Astrocyte of the spinal cord (primary cell): ENCODE measurements at regions not wholly inside any gene's neighbourhood (a gene's known extent, or its start where the extent isn't known, plus 50 kb on each side); places are given as distances from the start of the nearest gene placed in this dataset.

Experiments
- DNase-seq: peaks from one replicate; pipeline ENCODE4 v3.0.0; 2011; ENCODE audit warnings: low read depth, low spot score
- H3K4me3 ChIP-seq: 2 replicates; pipeline ENCODE4 v1.5.1; 2011; ENCODE audit warnings: low read depth, mild to moderate bottlenecking, low read length, moderate library complexity
- in situ Hi-C: cut with HindIII; loops from 2 replicates; pipeline ENCODE4 v1.10.0; 2017; ENCODE audit warnings: low sequenced_read_pairs
- TF ChIP-seq, protein P1 (sequence below): IDR thresholded peaks from 2 replicates; pipeline ENCODE4 v1.5.1; 2012; ENCODE audit warnings: low read depth, mild to moderate bottlenecking, low read length, inconsistent platforms

DNA sequence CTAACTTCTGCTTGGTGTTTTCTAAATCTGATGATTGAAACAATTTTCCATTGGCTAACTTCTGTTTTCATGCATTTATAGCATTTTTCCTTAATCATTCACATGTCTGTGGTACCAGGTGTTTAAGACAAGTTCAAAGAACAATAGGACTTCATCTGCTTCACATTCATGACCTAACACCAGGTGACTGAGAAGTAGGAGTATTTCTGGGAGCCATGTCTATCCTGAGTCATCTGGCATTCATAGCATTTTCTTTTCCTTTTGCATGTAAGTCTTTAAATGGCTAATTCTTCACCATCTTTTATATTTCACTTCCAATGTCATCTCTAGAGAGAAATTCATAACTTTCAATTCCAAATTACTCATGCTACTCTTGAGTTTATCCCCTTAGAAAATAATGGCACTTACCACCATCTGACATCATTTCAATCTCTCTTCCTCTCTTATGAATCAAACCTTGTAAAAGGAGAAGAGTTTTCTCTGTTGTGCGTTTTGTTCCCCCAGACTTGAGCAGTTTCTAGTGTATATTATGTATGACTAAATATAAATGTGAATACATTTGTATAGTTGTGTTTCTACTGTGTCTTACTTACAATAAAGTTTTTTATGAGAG is 1196.1 kb upstream of the CDH9 start:
- no peak overlapping the region for H3K4me3 ChIP-seq
- DNase-seq = no peak
- TF ChIP-seq, protein P1, sequence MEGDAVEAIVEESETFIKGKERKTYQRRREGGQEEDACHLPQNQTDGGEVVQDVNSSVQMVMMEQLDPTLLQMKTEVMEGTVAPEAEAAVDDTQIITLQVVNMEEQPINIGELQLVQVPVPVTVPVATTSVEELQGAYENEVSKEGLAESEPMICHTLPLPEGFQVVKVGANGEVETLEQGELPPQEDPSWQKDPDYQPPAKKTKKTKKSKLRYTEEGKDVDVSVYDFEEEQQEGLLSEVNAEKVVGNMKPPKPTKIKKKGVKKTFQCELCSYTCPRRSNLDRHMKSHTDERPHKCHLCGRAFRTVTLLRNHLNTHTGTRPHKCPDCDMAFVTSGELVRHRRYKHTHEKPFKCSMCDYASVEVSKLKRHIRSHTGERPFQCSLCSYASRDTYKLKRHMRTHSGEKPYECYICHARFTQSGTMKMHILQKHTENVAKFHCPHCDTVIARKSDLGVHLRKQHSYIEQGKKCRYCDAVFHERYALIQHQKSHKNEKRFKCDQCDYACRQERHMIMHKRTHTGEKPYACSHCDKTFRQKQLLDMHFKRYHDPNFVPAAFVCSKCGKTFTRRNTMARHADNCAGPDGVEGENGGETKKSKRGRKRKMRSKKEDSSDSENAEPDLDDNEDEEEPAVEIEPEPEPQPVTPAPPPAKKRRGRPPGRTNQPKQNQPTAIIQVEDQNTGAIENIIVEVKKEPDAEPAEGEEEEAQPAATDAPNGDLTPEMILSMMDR = no peak
- in situ Hi-C loops = no loop called here

DNA sequence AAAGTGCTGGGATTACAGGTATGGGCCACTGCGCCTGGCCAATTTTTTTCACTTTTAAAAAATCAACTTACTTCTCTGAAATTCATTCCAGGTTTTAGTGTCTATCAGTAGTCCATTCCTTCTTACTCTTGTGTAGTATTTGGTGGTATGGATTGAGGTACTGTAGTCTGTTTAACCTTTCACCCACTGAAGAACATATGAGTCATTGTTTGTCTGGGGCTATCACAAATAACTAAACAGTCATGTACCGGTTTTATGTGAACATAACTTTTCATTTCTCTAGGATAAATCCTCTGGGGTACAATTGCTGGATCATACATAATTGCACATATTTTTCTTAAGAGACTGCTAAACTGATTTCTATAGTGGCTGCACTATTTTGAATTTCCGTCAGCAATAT is 1188.0 kb upstream of the CDH9 start:
- H3K4me3 ChIP-seq = no peak overlapping the region
- in situ Hi-C loops = no loop called here
- no peak for DNase-seq
- TF ChIP-seq, protein P1 = no peak

DNA sequence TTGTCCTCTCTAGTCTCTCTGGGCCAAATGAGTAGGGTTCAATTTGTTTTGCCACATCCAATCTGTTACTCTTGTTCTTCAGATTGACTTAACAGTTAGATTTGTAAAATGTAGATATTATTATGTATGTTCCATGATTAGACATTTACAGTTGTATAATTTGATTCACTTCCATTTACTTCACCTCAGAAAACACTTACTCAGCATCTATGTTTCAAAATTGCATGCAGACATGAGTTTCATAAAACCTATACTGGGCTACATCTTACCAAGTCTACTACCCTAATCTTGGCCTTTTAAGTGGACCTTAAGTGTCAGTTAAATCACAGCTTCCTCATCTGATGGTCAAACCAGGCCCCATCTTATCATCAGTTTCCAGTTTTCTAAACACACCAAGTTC is 1181.2 kb upstream of the CDH9 start:
- in situ Hi-C loops = no loop called here

DNA sequence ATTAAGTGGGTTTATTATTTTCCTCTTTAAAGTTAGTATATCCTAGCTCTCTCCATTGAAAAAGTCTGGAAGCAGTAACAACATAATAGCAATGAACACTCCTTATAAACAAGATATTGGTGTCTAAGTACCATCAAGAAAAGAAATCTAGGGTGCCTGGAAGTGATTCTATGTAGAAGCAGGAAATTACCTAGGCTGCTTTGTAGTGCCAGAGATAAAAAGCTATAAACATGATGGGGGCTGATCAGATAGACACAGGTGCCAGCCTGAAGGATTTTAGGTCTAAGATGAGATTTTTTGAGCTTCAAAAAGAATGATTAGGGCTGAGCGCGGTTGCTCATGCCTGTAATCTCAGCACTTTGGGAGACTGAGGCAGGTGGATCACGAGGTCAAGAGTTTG is 1179.3 kb upstream of the CDH9 start:
- in situ Hi-C loops = no loop called here
- no peak overlapping the region for H3K4me3 ChIP-seq
- no peak for DNase-seq
- TF ChIP-seq, protein P1 = no peak

More for the DNA sequence above, 1181.2 kb upstream of the CDH9 start:
- no peak for DNase-seq
- H3K4me3 ChIP-seq = no peak overlapping the region
- TF ChIP-seq, protein P1 = no peak

DNA sequence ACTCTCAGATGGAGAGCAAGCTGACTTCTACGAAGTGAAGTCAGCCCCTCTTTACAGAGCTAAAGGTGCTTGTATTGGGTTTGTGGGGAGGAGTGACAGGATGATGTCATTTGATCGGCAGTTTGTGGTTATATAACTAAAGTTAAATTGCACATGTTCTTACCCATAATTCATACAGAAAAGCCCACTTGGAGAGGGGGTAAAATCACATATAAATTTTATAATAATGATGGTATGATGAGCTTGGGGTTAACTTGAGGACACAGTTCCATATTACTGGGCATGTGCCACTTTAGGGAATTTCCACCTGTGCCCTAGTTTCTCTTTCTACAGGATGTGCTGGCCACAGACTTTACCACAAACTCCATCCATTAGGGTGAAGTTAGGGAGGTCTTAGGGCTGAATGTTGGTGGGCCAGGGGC is 1178.6 kb upstream of the CDH9 start:
- TF ChIP-seq, protein P1 = no peak
- no peak overlapping the region for H3K4me3 ChIP-seq
- DNase-seq = no peak
- in situ Hi-C loops = no loop called here

DNA sequence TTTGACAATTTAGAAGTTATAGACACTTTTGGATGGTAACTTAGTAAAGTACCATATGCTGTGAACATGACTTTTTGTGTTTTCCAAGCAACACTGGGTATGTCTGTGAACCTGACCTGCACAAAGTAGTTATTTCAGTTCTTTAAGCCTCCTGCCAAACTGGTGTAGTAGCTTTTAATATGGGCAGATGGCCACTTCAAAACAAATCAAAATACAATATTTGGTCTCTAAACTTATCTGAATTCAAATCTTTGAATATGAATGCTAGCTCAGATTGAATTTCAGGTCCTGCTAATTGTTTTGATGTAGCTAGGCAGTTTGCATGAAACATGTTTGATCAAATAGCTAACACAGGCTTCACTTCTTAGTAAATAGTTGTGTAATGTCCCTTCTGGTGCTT is 1176.7 kb upstream of the CDH9 start:
- no peak overlapping the region for H3K4me3 ChIP-seq
- DNase-seq = no peak
- TF ChIP-seq, protein P1 = no peak
- in situ Hi-C loops = no loop called here
